ENCODE measurements at regions not wholly inside any gene's neighbourhood (a gene's known extent, or its start where the extent isn't known, plus 50 kb on each side); places are given as distances from the start of the nearest gene placed in this dataset.

GRCh38 chr5:10099548-10099947, 150.1 kb downstream of the ATPSCKMT start:
- Histone ChIP-seq H3K27me3 (ENCODE audit: control insufficient read depth in 1 of 2, insufficient read depth in 2 of 2, low read length in 2 of 2) (no peaks in the 10 kb centered on the region), H3K4me3 (ENCODE audit: low read depth in 1 of 2, low read length in 2 of 2) (no peak overlapping the region), H3K9me3 (ENCODE audit: control insufficient read depth in 2 of 2, insufficient read depth in 1 of 2, low read depth in 1 of 2, low read length in 1 of 2) (no peaks in the 10 kb centered on the region), H3K4me1 (ENCODE audit: control insufficient read depth in 2 of 2, insufficient read depth in 2 of 2, low read length in 1 of 2) (no peaks in the 10 kb centered on the region), H3K36me3 (ENCODE audit: control insufficient read depth in 2 of 2, insufficient read depth in 2 of 2, low read length in 1 of 2) (no peaks in the 10 kb centered on the region), H3K27ac (ENCODE audit: low read depth in 2 of 2, low read length in 1 of 2) (no peak overlapping the region)
- WGBS, 2 donors, result 68 to 87% methylated on average over 2 of the region's 2 CpGs

GRCh38 chr5:10091701-10092100, 158.0 kb downstream of the ATPSCKMT start:
- Histone ChIP-seq H3K4me1 (ENCODE audit: control insufficient read depth in 2 of 2, insufficient read depth in 2 of 2, low read length in 1 of 2) (no peaks in the 10 kb centered on the region), H3K27me3 (ENCODE audit: control insufficient read depth in 1 of 2, insufficient read depth in 2 of 2, low read length in 2 of 2) (no peaks in the 10 kb centered on the region), H3K4me3 (ENCODE audit: low read depth in 1 of 2, low read length in 2 of 2) (no peak overlapping the region), H3K27ac (ENCODE audit: low read depth in 2 of 2, low read length in 1 of 2) (no peak overlapping the region), H3K36me3 (ENCODE audit: control insufficient read depth in 2 of 2, insufficient read depth in 2 of 2, low read length in 1 of 2) (no peaks in the 10 kb centered on the region), H3K9me3 (ENCODE audit: control insufficient read depth in 2 of 2, insufficient read depth in 1 of 2, low read depth in 1 of 2, low read length in 1 of 2) (peaks cover 2 to 9% of the 10 kb centered on the region in 2 donors)
- 57 to 60% methylated on average over 4 of the region's 4 CpGs for WGBS, 2 donors

- WGBS, 2 donors, result 65 to 68% methylated on average over 2 of the region's 2 CpGs
- Histone ChIP-seq H3K4me1 (ENCODE audit: control insufficient read depth in 2 of 2, insufficient read depth in 2 of 2, low read length in 1 of 2) (no peaks in the 10 kb centered on the region), H3K27ac (ENCODE audit: low read depth in 2 of 2, low read length in 1 of 2) (no peak overlapping the region), H3K9me3 (ENCODE audit: control insufficient read depth in 2 of 2, insufficient read depth in 1 of 2, low read depth in 1 of 2, low read length in 1 of 2) (peaks cover 2 to 9% of the 10 kb centered on the region in 2 donors), H3K4me3 (ENCODE audit: low read depth in 1 of 2, low read length in 2 of 2) (no peak overlapping the region), H3K27me3 (ENCODE audit: control insufficient read depth in 1 of 2, insufficient read depth in 2 of 2, low read length in 2 of 2) (no peaks in the 10 kb centered on the region), H3K36me3 (ENCODE audit: control insufficient read depth in 2 of 2, insufficient read depth in 2 of 2, low read length in 1 of 2) (no peaks in the 10 kb centered on the region)
These were observed 159.6 kb downstream of the ATPSCKMT start for GRCh38 chr5:10090074-10090473.

GRCh38 chr5:10085185-10085584, 164.5 kb downstream of the ATPSCKMT start:
- WGBS, 2 donors, result 78 to 90% methylated on average over 5 of the region's 5 CpGs
- peaks cover 2% of the 10 kb centered on the region in 2 donors for H3K9me3 ChIP-seq (ENCODE audit: control insufficient read depth in 2 of 2, insufficient read depth in 1 of 2, low read depth in 1 of 2, low read length in 1 of 2)
- no peaks in the 10 kb centered on the region for H3K36me3 ChIP-seq (ENCODE audit: control insufficient read depth in 2 of 2, insufficient read depth in 2 of 2, low read length in 1 of 2)
- no peaks in the 10 kb centered on the region for H3K27me3 ChIP-seq (ENCODE audit: control insufficient read depth in 1 of 2, insufficient read depth in 2 of 2, low read length in 2 of 2)
- no peaks in the 10 kb centered on the region for H3K4me1 ChIP-seq (ENCODE audit: control insufficient read depth in 2 of 2, insufficient read depth in 2 of 2, low read length in 1 of 2)
- no peak overlapping the region for H3K4me3 ChIP-seq (ENCODE audit: low read depth in 1 of 2, low read length in 2 of 2)
- H3K27ac ChIP-seq (ENCODE audit: low read depth in 2 of 2, low read length in 1 of 2), result no peak overlapping the region

GRCh38 chr5:10081584-10081983, 168.1 kb downstream of the ATPSCKMT start:
- WGBS, 2 donors, result 87 to 88% methylated on average over 4 of the region's 4 CpGs
- H3K27me3 ChIP-seq (ENCODE audit: control insufficient read depth in 1 of 2, insufficient read depth in 2 of 2, low read length in 2 of 2), result no peaks in the 10 kb centered on the region
- H3K36me3 ChIP-seq (ENCODE audit: control insufficient read depth in 2 of 2, insufficient read depth in 2 of 2, low read length in 1 of 2), result no peaks in the 10 kb centered on the region
- H3K9me3 ChIP-seq (ENCODE audit: control insufficient read depth in 2 of 2, insufficient read depth in 1 of 2, low read depth in 1 of 2, low read length in 1 of 2), result no peaks in the 10 kb centered on the region
- no peak overlapping the region for H3K4me3 ChIP-seq (ENCODE audit: low read depth in 1 of 2, low read length in 2 of 2)
- H3K4me1 ChIP-seq (ENCODE audit: control insufficient read depth in 2 of 2, insufficient read depth in 2 of 2, low read length in 1 of 2), result no peaks in the 10 kb centered on the region
- no peak overlapping the region for H3K27ac ChIP-seq (ENCODE audit: low read depth in 2 of 2, low read length in 1 of 2)

GRCh38 chr5:10077791-10078545, 171.7 kb downstream of the ATPSCKMT start:
- WGBS, 2 donors, result 73 to 77% methylated on average over 11 of the region's 11 CpGs
- Histone ChIP-seq H3K27ac (ENCODE audit: low read depth in 2 of 2, low read length in 1 of 2) (no peak overlapping the region), H3K4me1 (ENCODE audit: control insufficient read depth in 2 of 2, insufficient read depth in 2 of 2, low read length in 1 of 2) (no peaks in the 10 kb centered on the region), H3K4me3 (ENCODE audit: low read depth in 1 of 2, low read length in 2 of 2) (no peak overlapping the region), H3K9me3 (ENCODE audit: control insufficient read depth in 2 of 2, insufficient read depth in 1 of 2, low read depth in 1 of 2, low read length in 1 of 2) (no peaks in the 10 kb centered on the region), H3K27me3 (ENCODE audit: control insufficient read depth in 1 of 2, insufficient read depth in 2 of 2, low read length in 2 of 2) (no peaks in the 10 kb centered on the region), H3K36me3 (ENCODE audit: control insufficient read depth in 2 of 2, insufficient read depth in 2 of 2, low read length in 1 of 2) (no peaks in the 10 kb centered on the region)

- H3K4me1 ChIP-seq (ENCODE audit: control insufficient read depth in 2 of 2, insufficient read depth in 2 of 2, low read length in 1 of 2), result no peaks in the 10 kb centered on the region
- no peaks in the 10 kb centered on the region for H3K27me3 ChIP-seq (ENCODE audit: control insufficient read depth in 1 of 2, insufficient read depth in 2 of 2, low read length in 2 of 2)
- H3K27ac ChIP-seq (ENCODE audit: low read depth in 2 of 2, low read length in 1 of 2), result no peak overlapping the region
- no peaks in the 10 kb centered on the region for H3K36me3 ChIP-seq (ENCODE audit: control insufficient read depth in 2 of 2, insufficient read depth in 2 of 2, low read length in 1 of 2)
- no peaks in the 10 kb centered on the region for H3K9me3 ChIP-seq (ENCODE audit: control insufficient read depth in 2 of 2, insufficient read depth in 1 of 2, low read depth in 1 of 2, low read length in 1 of 2)
- H3K4me3 ChIP-seq (ENCODE audit: low read depth in 1 of 2, low read length in 2 of 2), result no peak overlapping the region
- WGBS, 2 donors, result 80 to 81% methylated on average over 8 of the region's 8 CpGs
These were observed 176.1 kb downstream of the ATPSCKMT start for GRCh38 chr5:10073441-10074104.

GRCh38 chr5:10069637-10070313, 179.9 kb downstream of the ATPSCKMT start:
- Histone ChIP-seq H3K4me3 (ENCODE audit: low read depth in 1 of 2, low read length in 2 of 2) (no peak overlapping the region), H3K9me3 (ENCODE audit: control insufficient read depth in 2 of 2, insufficient read depth in 1 of 2, low read depth in 1 of 2, low read length in 1 of 2) (no peaks in the 10 kb centered on the region), H3K36me3 (ENCODE audit: control insufficient read depth in 2 of 2, insufficient read depth in 2 of 2, low read length in 1 of 2) (no peaks in the 10 kb centered on the region), H3K27ac (ENCODE audit: low read depth in 2 of 2, low read length in 1 of 2) (no peak overlapping the region), H3K27me3 (ENCODE audit: control insufficient read depth in 1 of 2, insufficient read depth in 2 of 2, low read length in 2 of 2) (no peaks in the 10 kb centered on the region), H3K4me1 (ENCODE audit: control insufficient read depth in 2 of 2, insufficient read depth in 2 of 2, low read length in 1 of 2) (no peaks in the 10 kb centered on the region)
- WGBS, 2 donors, result 79% methylated on average over 4 of the region's 4 CpGs

- Histone ChIP-seq H3K27ac (ENCODE audit: low read depth in 2 of 2, low read length in 1 of 2) (no peak overlapping the region), H3K27me3 (ENCODE audit: control insufficient read depth in 1 of 2, insufficient read depth in 2 of 2, low read length in 2 of 2) (no peaks in the 10 kb centered on the region), H3K4me1 (ENCODE audit: control insufficient read depth in 2 of 2, insufficient read depth in 2 of 2, low read length in 1 of 2) (no peaks in the 10 kb centered on the region), H3K4me3 (ENCODE audit: low read depth in 1 of 2, low read length in 2 of 2) (no peak overlapping the region), H3K9me3 (ENCODE audit: control insufficient read depth in 2 of 2, insufficient read depth in 1 of 2, low read depth in 1 of 2, low read length in 1 of 2) (no peaks in the 10 kb centered on the region), H3K36me3 (ENCODE audit: control insufficient read depth in 2 of 2, insufficient read depth in 2 of 2, low read length in 1 of 2) (no peaks in the 10 kb centered on the region)
- 94 to 95% methylated on average over 25 to 34 of the region's 34 CpGs for WGBS, 2 donors
These were observed 184.2 kb downstream of the ATPSCKMT start for GRCh38 chr5:10065428-10066000.

Data from esophagus (tissue), 2 donors.